Nephron (organoid): ENCODE measurements at regions not wholly inside any gene's neighbourhood (a gene's known extent, or its start where the extent isn't known, plus 50 kb on each side); places are given as distances from the start of the nearest gene placed in this dataset.
A peak's percentile ranks its signal among the peaks of the same experiment; 100 is the strongest.

Experiments
- H3K27ac Mint-ChIP-seq, 3 experiments: 2 replicates each; pipeline ENCODE4 v1.8.0; 2020; ENCODE audit warnings: mixed read lengths in 3 of 3, mild to moderate bottlenecking in 2 of 3, moderate library complexity in 1 of 3
- H3K27me3 Mint-ChIP-seq: 2 replicates; pipeline ENCODE4 v1.8.0; 2021; ENCODE audit warnings: low read depth, mild to moderate bottlenecking, moderate library complexity, mixed read lengths
- H3K36me3 Mint-ChIP-seq: 2 replicates; pipeline ENCODE4 v1.8.0; 2020; ENCODE audit warnings: low read depth, mixed read lengths
- H3K4me1 Mint-ChIP-seq: 2 replicates; pipeline ENCODE4 v1.8.0; 2020; ENCODE audit warnings: mixed read lengths
- H3K4me3 Mint-ChIP-seq, 3 experiments: 2 replicates each; pipeline ENCODE4 v1.8.0; 2020; ENCODE audit warnings: mild to moderate bottlenecking in 3 of 3, mixed read lengths in 3 of 3, moderate library complexity in 2 of 3
- H3K9me3 Mint-ChIP-seq: 2 replicates; pipeline ENCODE4 v1.8.0; 2020; ENCODE audit warnings: mixed read lengths
- CTCF ChIP-seq, 3 experiments: fragments of 200-600 bp; sonication (generic); IDR thresholded peaks; one replicate each; pipeline ENCODE4 v1.5.0; 2021; ENCODE audit warnings: antibody characterized with exemption in 3 of 3; ENCODE audit not compliant: unreplicated experiment in 3 of 3

- Mint-ChIP-seq H3K27me3 (peaks cover 31% of the 10 kb centered on the region), H3K27ac (peak overlapping the region; percentile 39 to 83 (median 68))
- no peak for TF ChIP-seq CTCF (IDR thresholded peaks at IDR 0.05; ENCODE audit: unreplicated experiment in 3 of 3)
Measured at GRCh38 chr1:209416039-209416438, 167.5 kb upstream of the CAMK1G start.

GRCh38 chr1:209416716-209417115 is 166.8 kb upstream of the CAMK1G start:
- no peak for TF ChIP-seq CTCF (IDR thresholded peaks at IDR 0.05; ENCODE audit: unreplicated experiment in 3 of 3)
- peaks cover 31% of the 10 kb centered on the region for H3K27me3 Mint-ChIP-seq
- peaks cover 32% of the 10 kb centered on the region for H3K4me1 Mint-ChIP-seq
- no peaks in the 10 kb centered on the region for H3K9me3 Mint-ChIP-seq
- H3K27ac Mint-ChIP-seq, result peak overlapping the region in 2 of 3 experiments; percentile 68 to 83
- no peak overlapping the region for H3K4me3 Mint-ChIP-seq
- no peaks in the 10 kb centered on the region for H3K36me3 Mint-ChIP-seq

More at GRCh38 chr1:209416039-209416438, 167.5 kb upstream of the CAMK1G start:
- no peak overlapping the region for H3K4me3 Mint-ChIP-seq
- H3K9me3 Mint-ChIP-seq, result no peaks in the 10 kb centered on the region
- peaks cover 36% of the 10 kb centered on the region for H3K4me1 Mint-ChIP-seq
- no peaks in the 10 kb centered on the region for H3K36me3 Mint-ChIP-seq

GRCh38 chr1:209417761-209418160 is 165.8 kb upstream of the CAMK1G start:
- no peak overlapping the region for H3K4me3 Mint-ChIP-seq
- no peaks in the 10 kb centered on the region for H3K9me3 Mint-ChIP-seq
- H3K27me3 Mint-ChIP-seq, result peaks cover 31% of the 10 kb centered on the region
- no peaks in the 10 kb centered on the region for H3K36me3 Mint-ChIP-seq
- H3K27ac Mint-ChIP-seq, result no peak overlapping the region
- no peak for TF ChIP-seq CTCF (IDR thresholded peaks at IDR 0.05; ENCODE audit: unreplicated experiment in 3 of 3)
- H3K4me1 Mint-ChIP-seq, result peaks cover 39% of the 10 kb centered on the region

GRCh38 chr1:209420276-209420675 is 163.2 kb upstream of the CAMK1G start:
- Mint-ChIP-seq H3K4me1 (peaks cover 39% of the 10 kb centered on the region), H3K27ac (peak overlapping the region; percentile 46 to 83 (median 69)), H3K36me3 (no peaks in the 10 kb centered on the region), H3K9me3 (no peaks in the 10 kb centered on the region), H3K4me3 (no peak overlapping the region), H3K27me3 (peaks cover 22% of the 10 kb centered on the region)
- TF ChIP-seq CTCF (IDR thresholded peaks at IDR 0.05; ENCODE audit: unreplicated experiment in 3 of 3), result no peak

GRCh38 chr1:209421186-209421585 is 162.3 kb upstream of the CAMK1G start:
- Mint-ChIP-seq H3K4me1 (peaks cover 34% of the 10 kb centered on the region), H3K9me3 (no peaks in the 10 kb centered on the region), H3K4me3 (no peak overlapping the region), H3K27me3 (peaks cover 24% of the 10 kb centered on the region), H3K36me3 (no peaks in the 10 kb centered on the region), H3K27ac (peak overlapping the region in 1 of 3 experiments; percentile 83)
- no peak for TF ChIP-seq CTCF (IDR thresholded peaks at IDR 0.05; ENCODE audit: unreplicated experiment in 3 of 3)

GRCh38 chr1:209421978-209422680 is 161.4 kb upstream of the CAMK1G start:
- Mint-ChIP-seq H3K27ac (peak overlapping the region in 1 of 3 experiments; percentile 8), H3K36me3 (no peaks in the 10 kb centered on the region), H3K4me3 (no peak overlapping the region), H3K4me1 (peaks cover 25% of the 10 kb centered on the region), H3K9me3 (no peaks in the 10 kb centered on the region), H3K27me3 (peaks cover 31% of the 10 kb centered on the region)
- no peak for TF ChIP-seq CTCF (IDR thresholded peaks at IDR 0.05; ENCODE audit: unreplicated experiment in 3 of 3)
